KBM-7 (cell line): ENCODE measurements at regions not wholly inside any gene's neighbourhood (a gene's known extent, or its start where the extent isn't known, plus 50 kb on each side); places are given as distances from the start of the nearest gene placed in this dataset.

Source experiments
- DNase-seq: peaks from one replicate; pipeline ENCODE4 v3.0.0-alpha.2; 2015
- in situ Hi-C: fragments of 300-500 bp; cut with MboI; formaldehyde crosslinking; loops from 2 replicates; pipeline ENCODE4 v1.14.3; 2020; ENCODE audit warnings: low sequenced_read_pairs, low pct_unique_long_range_greater_than_20kb, mixed read lengths

- no peak for DNase-seq
- in situ Hi-C loops: loop anchor here (25.0 kb wide), 1 partner anchor 414 kb away; no protein-coding TSS in a partner anchor
These were observed 262.5 kb downstream of the NPR3 start for GRCh38 chr5:32973646-32974045.

GRCh38 chr5:32975656-32976375 is 264.7 kb downstream of the NPR3 start:
- no peak for DNase-seq
- in situ Hi-C loops: no loop called here

- in situ Hi-C loops: no loop called here
- no peak for DNase-seq
These were observed 269.9 kb downstream of the NPR3 start for GRCh38 chr5:32981061-32981460.

- no peak for DNase-seq
These were observed 273.9 kb downstream of the NPR3 start for GRCh38 chr5:32984851-32985610.

GRCh38 chr5:32989815-32990214 is 278.7 kb downstream of the NPR3 start:
- in situ Hi-C loops: no loop called here
- no peak for DNase-seq

More at GRCh38 chr5:32984851-32985610, 273.9 kb downstream of the NPR3 start:
- in situ Hi-C loops: no loop called here

- no peak for DNase-seq
- in situ Hi-C loops: no loop called here
These were observed 279.7 kb downstream of the NPR3 start for GRCh38 chr5:32990593-32991420.

GRCh38 chr5:32991421-32991815 is 280.3 kb downstream of the NPR3 start:
- no peak for DNase-seq
- in situ Hi-C loops: no loop called here

GRCh38 chr5:32996336-32996735 is 285.2 kb downstream of the NPR3 start:
- in situ Hi-C loops: no loop called here
- no peak for DNase-seq

GRCh38 chr5:33008751-33009418 is 297.8 kb downstream of the NPR3 start:
- in situ Hi-C loops: no loop called here
- DNase-seq: no peak

- no peak for DNase-seq
- in situ Hi-C loops: no loop called here
These were observed 299.7 kb downstream of the NPR3 start for GRCh38 chr5:33010846-33011245.

GRCh38 chr5:33011801-33012200 is 300.7 kb downstream of the NPR3 start:
- no peak for DNase-seq
- in situ Hi-C loops: no loop called here

- in situ Hi-C loops: no loop called here
- no peak for DNase-seq
These were observed 312.5 kb downstream of the NPR3 start for GRCh38 chr5:33023649-33024048.

GRCh38 chr5:33032271-33033070 is 321.4 kb downstream of the NPR3 start:
- in situ Hi-C loops: no loop called here
- no peak for DNase-seq

GRCh38 chr5:33033516-33033915 is 322.4 kb downstream of the NPR3 start:
- DNase-seq: no peak
- in situ Hi-C loops: no loop called here

GRCh38 chr5:33034777-33035176 is 323.7 kb downstream of the NPR3 start:
- in situ Hi-C loops: no loop called here
- no peak for DNase-seq

- DNase-seq: no peak
- in situ Hi-C loops: no loop called here
These were observed 324.9 kb downstream of the NPR3 start for GRCh38 chr5:33035851-33036527.

- in situ Hi-C loops: no loop called here
- no peak for DNase-seq
These were observed 326.0 kb downstream of the NPR3 start for GRCh38 chr5:33037076-33037475.

- in situ Hi-C loops: no loop called here
- no peak for DNase-seq
These were observed 330.5 kb downstream of the NPR3 start for GRCh38 chr5:33041586-33041985.
